Pons (tissue), 1 donor: ENCODE measurements at regions not wholly inside any gene's neighbourhood (a gene's known extent, or its start where the extent isn't known, plus 50 kb on each side); places are given as distances from the start of the nearest gene placed in this dataset.

ENCODE experiments used
- DNase-seq: peaks from one replicate; pipeline ENCODE4 v3.0.0-alpha.2; 2016; ENCODE audit warnings: low spot score

DNA sequence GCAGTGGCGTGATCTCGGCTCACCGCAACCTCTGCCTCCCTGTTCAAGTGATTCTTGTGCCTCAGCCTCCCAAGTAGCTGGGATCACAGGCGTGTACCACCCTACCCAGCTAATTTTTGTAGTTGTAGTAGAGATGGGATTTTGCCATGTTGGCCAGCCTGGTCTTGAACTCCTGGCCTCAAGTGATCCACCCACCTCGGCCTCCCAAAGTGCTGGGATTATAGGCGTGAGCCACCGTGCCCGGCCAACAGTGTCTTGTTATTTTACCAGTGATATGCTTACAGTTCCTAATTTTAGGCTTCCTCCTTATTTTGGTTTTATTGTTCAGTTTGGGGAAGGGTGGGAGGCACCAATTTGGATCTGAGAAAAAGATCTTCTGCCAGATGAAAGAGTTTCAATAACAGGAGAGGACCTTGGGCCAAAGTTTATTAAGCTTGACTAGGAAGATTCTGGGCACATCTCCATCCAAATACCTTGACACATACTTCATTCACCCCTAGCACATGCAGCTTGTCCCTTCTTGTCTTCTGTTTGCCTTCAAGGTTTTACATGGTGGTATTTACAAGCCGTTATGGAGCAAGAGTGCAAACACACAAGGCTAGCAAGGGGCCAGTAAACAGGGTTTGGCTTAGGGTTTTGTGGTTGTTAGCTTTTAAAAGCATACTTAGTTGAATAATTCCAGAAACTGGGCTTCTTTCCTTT is 168.1 kb upstream of the DMRT1 start:
- DNase-seq: peak; percentile 39

DNA sequence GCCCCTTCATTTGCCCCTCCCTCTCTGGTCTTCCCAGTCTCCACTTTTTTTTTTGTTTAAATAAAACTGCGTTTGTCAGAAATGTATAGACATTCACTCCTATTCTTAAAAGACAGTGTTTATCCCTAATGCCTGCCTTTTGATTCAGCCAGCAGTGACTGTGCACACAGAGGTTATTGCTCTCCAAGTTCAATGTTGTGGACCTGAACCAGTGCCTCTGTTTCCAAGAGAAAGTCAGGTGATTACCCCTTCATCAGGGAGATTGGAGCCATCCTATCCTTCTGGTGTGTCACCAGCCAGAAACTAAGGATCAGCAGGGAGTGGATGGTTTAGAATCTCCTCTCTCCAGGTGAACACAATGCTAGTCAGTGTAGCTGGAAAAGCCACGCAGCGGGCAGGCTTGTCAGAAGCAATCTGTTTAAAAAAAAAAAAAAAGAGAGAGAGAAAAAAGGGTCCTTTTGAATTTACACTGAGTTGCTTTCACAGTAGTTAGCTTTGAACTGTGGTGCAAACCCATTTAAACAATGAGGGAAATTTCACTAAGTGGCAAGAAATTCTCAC is 167.5 kb upstream of the DMRT1 start:
- peak; percentile 75 for DNase-seq

DNA sequence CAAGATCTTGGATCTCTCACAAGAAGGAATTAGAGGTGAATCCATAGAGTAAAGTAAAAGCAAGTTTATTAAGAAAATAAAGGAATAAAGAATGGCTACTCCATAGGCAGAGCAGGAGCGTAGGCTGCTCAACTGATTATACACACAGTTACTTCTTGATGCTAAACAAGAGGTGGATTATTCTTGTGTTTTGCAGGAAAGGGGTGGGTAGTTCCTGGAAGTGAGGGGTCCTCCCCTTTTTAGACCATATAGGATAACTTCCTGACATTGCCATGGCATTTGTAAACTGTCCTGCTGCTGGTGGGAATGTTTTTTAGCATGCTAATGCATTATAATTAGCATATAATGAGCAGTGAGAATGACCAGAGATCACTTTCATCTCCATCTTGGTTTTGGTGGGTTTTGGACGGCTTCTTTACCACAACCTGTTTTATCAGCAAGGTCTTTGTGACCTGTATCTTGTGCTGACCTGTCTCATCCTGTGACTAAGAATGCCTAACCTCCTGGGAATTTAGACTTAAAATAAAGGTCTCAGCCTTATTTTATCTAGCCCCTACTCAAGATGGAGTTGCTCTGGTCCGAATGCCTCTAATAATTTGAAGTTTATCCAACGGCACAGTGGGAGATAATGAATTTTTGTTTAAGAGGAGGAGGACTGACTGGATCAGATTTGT is 165.7 kb upstream of the DMRT1 start:
- no peak for DNase-seq

DNA sequence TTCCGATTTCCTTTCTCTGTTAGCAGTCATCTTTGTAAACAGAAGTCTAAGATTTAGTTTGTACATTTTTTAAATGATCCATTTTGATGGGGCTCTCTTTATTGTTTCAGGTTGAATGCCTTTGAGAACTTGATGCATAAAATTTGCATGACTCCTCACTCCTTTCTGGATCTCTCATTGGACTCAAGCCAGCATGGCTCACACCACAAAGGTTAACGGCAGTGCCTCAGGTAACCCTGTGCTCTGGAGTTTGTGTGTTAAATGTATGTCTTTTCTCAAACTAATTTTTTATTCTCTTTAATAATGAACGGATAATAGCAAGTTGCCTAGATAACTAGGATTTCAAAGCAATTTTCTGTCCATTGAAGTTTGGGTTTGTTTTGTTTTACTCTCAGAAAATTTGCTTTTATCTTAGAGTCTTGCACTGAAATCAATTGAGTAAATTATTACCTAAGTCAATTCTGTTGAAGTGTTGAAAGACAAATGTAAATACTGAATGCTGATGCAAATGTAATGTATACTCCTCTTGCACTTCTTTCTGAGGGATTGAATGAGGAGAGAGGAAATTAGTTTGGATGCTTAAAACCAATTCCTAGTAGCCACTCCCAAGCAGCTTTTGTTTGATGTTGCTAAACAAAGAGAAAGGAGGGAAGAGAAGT is 164.6 kb upstream of the DMRT1 start:
- no peak for DNase-seq

DNA sequence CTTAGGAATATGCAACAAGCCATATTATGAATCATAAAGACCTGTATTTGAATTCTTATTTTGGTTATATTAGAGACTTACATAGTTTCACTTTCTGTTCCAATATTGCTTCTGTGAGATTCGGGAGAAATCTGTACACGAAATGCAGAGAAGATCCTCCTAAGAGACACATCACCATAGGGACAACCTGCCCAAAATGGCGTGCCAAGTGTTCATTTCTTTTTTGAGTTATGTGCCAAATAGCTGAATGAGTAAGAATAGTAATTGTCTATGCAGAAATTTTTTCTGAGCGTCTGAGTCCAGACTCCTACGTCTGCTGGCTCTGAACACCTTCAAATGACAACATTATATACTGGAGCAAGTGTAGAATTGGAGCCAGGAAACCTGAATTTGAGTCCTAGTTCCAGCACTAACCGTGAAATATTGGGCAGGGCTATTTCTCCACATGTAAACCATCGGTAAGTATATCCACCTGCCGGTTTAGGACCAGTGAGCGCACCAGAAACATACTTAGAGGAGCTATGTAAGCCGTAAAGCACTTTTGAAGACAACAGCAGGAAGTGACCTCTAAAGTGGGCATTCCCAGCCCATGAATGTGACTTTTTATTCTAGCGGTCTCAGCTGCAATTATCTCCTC is 163.9 kb upstream of the DMRT1 start:
- DNase-seq: peak; percentile 58

DNA sequence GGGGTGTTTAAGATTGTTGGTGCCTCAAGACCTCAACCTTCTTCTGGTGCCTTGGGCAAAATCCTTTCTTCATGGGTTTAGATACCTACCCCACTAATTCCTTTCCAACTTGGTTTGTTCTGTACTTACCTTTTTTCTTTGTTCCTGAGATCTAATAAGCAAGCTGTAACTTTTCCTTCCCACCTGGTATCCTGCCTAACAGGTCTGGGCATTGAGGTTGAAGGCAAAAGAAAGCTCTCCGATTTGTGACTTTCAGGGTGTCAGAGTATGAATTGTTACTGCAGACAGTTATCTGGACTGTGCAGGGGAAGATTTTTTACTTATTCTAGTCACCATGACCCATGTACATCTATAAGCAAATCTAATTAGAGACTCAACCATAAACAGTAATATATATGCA is 162.6 kb upstream of the DMRT1 start:
- DNase-seq: no peak

DNA sequence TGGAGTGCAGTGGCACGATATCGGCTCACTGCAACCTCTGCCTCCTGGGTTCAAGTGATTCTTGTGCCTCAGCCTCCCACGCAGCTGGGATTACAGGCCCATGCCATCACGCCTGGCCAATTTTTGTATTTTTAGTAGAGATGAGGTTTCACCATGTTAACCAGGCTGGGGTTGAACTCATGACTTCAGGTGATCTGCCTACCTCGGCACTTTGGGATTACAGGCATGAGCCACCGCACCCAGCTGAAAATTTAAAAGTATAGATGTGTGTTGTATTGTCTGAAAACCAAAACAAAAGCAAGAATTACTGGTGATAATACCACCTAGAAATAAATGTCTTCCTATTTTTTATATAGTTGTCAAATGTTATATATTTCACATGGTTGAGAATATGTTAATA is 162.0 kb upstream of the DMRT1 start:
- no peak for DNase-seq

DNA sequence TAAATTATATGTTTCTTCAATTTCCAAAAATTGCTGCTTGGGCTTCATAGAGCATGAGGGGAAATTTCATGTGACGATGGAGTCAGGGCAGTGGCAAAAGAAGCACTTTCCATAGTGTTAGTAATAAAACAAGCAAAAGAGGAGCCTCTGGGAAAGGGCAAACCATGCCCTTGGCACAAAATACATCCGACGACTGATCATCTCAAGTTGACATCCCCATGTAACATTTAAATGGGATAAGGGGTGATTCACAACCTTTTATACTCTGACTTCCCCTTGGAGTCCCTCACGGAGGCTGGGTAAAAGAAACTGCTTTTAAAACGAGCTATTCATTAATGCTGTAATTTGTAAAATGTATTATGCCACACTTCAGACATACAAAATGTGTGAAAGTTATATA is 161.4 kb upstream of the DMRT1 start:
- no peak for DNase-seq

DNA sequence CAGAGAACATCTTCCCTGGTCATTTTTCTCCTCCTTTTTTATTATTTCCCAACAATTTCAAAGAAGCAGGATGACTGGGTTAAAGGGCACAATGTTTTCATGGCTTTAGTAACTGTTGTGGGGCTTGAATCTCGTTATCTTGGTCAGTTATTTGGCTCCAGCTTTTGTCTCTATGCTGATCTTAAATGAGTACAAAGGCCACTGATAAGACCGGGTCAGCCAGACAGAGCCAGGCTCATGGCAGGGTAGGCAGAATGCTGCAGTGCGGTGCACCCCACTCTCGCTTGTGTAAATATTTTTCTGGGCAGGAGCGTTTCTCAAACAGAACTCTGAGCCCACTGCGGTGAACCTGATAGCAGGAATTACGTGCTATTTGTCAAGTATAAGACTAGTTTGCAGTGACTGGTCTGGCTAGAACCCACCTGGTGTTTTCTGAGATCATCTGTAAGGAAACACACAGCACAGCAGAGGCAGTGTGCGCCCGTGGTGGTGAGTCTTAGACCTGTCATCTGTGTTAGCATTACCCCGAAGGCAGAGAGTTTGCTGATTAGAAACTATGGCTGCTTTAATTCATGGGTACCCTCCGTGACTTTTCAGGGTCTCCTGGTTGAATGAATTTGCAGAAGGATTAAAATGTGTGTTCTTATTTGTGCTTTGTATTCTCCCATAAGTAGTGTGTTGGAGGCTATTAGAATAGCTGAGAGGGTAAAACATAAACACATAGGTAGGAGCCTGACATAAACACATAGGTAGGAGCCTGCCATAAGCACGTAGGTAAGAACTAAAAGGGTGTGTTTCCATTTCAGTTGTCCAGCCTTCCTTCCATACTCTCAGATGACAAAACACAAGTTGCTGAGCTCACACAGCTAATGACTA is 158.6 kb upstream of the DMRT1 start:
- no peak for DNase-seq

DNA sequence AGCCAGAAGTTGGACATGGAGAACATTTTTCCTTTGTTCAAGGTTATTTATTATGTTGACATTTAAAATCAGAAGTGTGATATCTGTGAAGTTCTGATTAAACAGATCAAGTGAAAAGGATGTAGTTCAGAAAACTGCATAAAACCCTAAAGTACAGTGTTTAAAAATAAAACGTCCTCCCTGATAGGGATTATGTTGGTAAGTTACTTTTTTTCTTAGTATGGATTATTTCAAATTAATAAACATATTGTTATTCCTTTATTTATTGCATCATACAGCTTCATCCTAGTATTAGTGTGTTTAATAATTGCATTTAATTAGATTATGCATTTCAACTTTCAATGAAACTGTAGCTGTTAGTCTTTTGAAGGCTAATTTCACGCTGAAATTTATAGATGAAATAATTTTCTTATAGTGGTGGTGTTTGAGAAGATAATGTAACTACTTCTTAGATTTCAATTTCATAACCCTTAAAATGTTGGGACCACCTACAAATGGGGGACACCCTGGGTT is 157.9 kb upstream of the DMRT1 start:
- no peak for DNase-seq

DNA sequence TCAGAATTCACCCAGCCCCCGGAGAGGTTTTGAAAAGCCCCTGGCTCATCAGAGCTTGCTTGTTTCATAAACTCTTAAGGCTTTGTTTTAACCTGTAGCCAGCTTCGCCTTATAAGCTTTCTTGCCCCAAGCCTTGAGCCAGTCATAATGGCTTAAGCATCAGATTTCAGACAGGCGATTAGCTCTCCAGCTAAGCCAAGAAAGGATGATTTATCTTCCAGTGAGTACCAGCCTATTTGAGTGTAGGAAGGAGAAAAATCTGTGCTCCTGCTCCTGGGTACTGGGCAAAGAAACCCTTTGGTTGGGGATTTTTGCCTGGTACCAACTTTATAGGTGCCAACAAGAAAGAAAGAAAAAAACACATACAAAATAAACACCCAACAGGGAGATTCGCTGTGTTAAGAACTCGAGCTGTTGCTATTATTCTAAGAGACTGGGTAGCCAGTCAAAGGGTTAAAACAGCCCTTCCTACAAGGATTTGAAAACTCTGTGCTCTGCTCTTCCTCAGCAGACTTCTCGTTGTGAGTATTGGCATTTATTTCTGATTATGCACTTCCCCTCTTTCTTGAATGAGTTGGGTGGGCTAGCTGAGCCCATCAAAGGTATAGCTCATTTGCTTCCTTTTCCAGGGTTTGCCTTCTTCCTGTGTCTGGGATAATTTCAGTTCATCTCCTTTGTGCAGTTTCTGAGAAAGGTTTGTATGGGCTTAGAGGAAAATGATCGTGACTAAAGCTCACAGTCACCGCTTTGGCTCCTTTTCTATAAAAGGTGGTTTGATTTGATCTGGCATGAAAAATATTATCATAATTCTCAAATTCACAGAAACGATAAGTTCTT is 157.2 kb upstream of the DMRT1 start:
- no peak for DNase-seq

DNA sequence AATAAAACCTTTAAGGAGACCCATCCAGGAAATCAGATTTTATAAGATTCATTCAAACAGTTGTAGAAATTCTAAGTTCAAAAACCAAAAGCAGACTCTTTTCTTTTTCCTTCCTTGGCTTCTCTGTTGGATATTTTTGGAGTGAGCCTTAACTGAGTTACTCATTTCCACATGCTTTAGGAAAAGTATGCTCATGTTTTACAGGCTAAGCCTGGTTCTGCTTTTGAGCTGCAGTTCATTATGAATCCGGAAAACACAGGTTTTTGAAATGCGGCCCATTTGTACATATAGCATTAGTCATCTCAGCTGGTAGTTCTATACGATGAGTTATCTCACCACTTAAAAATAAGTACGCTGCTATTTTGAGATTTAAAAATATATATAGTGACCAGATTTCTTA is 156.6 kb upstream of the DMRT1 start:
- DNase-seq: peak; percentile 24

DNA sequence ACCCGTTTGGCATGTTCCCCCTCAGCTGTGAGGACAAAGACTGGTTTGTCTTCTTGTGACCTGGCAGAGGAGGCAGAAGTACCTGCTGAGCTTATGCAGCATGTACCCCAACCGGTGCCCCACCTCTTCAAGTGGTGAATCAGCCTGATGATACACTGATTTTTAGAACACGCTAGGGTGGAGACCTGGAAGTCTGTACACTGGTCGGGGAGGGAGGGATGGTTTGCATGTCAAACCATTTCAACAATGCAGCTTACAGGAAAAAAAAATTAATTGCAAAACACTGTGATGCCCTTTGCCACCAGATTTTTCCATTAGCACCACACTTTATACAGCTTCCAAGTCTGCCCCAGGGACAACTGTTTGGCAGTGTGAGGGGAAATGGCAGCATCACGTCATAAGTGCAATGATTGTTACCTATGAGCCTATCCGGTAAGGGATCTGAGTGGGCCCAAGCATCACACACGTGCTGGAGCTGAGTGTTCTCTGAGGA is 155.1 kb upstream of the DMRT1 start:
- no peak for DNase-seq

DNA sequence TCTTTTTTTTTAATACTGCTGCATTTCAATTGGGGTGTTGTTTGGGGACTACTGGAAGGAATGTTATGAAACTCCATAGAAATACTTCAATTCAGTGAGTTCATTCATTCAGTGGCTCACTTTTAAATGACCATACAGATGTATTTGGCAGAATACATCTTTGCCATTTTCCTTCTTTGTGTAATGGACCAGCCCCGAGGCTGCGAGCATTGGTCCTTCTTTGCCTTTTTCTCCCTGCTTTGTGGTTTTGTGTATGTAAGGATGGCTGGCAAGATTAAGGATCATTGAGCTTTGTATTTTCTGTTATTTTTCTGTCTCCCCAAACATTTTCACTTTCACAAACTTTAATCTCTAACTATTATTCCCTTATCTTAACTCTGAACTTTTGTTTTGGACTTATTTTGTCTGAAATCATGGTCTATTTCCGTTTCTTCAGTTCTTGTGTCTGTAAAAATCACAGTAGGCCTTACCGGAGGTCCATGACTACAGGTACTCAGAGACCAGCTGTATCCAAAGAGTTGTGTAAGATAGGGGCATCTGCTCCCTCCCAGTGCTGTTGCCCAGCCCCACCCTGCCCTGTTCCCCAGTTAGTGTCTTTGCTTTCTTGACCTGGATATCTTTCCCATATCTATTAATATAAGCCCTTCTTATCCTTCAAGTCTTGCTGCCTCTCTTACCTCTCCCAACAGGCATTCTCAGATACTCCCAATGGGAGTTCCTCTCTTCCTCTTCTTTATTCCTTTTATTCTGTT is 154.3 kb upstream of the DMRT1 start:
- no peak for DNase-seq

DNA sequence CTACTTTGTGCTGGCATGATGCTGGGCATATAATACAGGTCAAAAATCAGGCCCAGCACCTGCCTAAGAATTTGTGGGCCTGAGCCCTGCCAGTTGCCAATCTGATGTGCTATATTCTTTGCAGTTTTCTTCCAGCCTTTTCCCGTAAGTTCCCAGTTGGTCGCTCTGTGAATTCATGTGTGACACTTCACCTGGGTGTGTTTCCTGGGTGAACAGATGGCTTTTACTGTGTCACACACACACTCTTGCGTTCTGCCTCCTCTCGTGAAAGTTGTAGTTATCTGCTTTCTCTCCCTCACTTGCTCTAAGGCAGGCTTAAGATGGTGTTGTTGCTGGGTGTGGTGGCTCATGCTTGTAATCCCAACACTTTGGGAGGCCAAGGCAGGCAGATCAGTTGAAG is 153.5 kb upstream of the DMRT1 start:
- DNase-seq: no peak

DNA sequence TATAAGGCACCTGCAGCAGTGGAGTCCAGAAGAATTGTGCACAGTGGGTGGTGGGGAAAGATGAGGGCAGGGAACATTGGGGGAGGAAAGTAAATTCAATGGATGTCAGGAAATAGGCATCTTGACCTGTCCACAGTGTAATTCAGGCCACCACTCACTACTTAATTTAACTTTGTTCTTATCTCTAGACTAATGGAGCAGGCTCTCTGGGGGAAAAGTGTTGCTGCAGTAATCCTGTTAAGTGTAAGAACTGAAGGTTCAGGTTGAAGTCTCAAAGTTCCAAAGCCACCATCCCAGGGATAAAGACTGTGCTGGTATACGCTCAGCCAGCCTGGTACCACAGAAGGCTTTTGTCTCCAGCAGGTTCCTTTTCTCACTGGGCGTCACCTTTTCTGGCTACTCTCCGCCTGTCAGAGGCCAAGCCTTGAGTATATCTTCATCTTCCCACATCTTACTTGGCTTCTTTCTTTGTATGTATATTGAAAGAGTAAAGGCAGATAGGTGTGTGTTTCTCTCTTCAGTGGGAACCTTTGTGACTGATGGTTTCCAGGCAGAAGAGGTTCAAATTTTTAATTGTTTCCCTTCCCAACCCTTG is 150.9 kb upstream of the DMRT1 start:
- no peak for DNase-seq

DNA sequence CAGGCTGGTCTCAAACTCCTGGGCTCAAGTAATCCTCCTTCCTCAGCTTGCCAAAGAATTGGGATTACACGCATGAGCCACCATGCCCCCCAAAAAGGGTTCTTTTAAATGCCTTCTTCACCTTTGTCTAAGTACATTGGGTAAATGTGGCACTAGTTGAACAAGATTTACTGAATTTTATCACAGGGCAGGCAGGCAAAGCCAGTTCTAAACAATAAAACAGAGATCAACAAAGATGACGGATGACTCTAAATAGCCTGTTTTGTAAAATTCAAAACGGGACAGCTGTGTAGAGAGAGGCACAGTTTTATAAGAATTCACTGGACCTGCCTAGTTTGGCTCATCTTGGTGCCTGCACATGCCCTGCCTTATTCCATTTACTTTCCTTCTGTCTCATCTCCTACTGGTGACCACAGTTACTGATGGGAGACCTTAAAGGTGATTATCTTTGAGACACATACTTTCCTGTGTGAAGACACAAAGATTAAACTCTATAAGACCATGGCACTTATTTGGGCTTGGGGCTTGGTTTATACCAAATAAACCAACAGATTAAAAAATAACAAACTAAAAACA is 149.6 kb upstream of the DMRT1 start:
- no peak for DNase-seq

DNA sequence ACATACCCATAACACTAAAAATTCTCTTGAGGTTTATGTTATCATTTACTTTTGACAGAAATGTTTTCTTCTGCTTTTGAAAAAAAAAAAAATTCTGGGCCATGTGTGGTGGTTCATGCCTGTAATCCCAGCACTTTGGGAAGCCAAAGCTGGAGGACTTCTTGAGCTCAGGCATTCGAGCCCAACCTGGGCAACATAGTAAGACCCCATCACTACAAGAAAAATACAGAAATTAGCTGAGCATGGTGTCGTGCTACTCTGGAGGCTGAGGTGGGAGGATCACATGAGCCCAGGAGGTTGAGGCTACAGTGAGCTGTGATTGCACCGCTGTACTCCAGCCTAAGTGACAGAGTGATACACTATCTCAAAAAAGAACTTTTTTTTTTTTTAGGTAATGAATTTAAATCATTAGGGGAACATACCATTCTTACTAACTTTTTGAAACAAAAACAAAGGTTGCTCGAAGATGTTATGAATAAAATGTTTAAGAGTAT is 148.8 kb upstream of the DMRT1 start:
- no peak for DNase-seq
